OCI-LY3 (cell line): ENCODE measurements at regions not wholly inside any gene's neighbourhood (a gene's known extent, or its start where the extent isn't known, plus 50 kb on each side); places are given as distances from the start of the nearest gene placed in this dataset.

ENCODE experiments used
- H2AFZ ChIP-seq: fragments of 200-600, 300-600 bp; shearing (Covaris generic); 2 replicates; pipeline ENCODE4 v1.6.0; 2014; ENCODE audit warnings: antibody characterized with exemption, low read depth, low read length
- H3K27ac ChIP-seq: fragments of 200-600, 300-600 bp; sonication (generic); 2 replicates; pipeline ENCODE4 v1.5.1; 2014; ENCODE audit warnings: mild to moderate bottlenecking, low read length, moderate library complexity, mixed read lengths
- H3K27me3 ChIP-seq: fragments of 200-600, 300-600 bp; sonication (generic); 2 replicates; pipeline ENCODE4 v1.6.1; 2014; ENCODE audit warnings: low read depth, low read length, mixed read lengths
- H3K36me3 ChIP-seq: fragments of 200-600, 300-600 bp; sonication (generic); replicated peaks from 2 replicates; pipeline ENCODE3; 2014; ENCODE audit warnings: low read depth, low read length, mixed read lengths
- H3K4me1 ChIP-seq: fragments of 300-600, 200-600 bp; sonication (generic); 2 replicates; pipeline ENCODE4 v1.6.1; 2014; ENCODE audit warnings: low read length, mixed read lengths
- H3K4me2 ChIP-seq: fragments of 200-600, 300-600 bp; sonication (generic); 2 replicates; pipeline ENCODE4 v1.6.1; 2014; ENCODE audit warnings: low read length, mixed read lengths
- H3K4me3 ChIP-seq: fragments of 300-600, 200-600 bp; sonication (generic); 2 replicates; pipeline ENCODE4 v1.5.1; 2014; ENCODE audit warnings: antibody characterized with exemption, mild to moderate bottlenecking, low read length, moderate library complexity
- H3K79me2 ChIP-seq: fragments of 300-600, 200-600 bp; shearing (Covaris generic); 2 replicates; pipeline ENCODE4 v1.6.1; 2014; ENCODE audit warnings: mild to moderate bottlenecking, low read length, mixed read lengths
- H3K9ac ChIP-seq: fragments of 300-600, 200-600 bp; shearing (Covaris generic); 2 replicates; pipeline ENCODE4 v1.6.0; 2014; ENCODE audit warnings: mild to moderate bottlenecking, low read length, moderate library complexity
- H3K9me3 ChIP-seq: fragments of 200-600, 300-600 bp; shearing (Covaris generic); 2 replicates; pipeline ENCODE4 v1.6.1; 2014; ENCODE audit warnings: low read length, mixed read lengths; ENCODE audit not compliant: insufficient read depth
- H4K20me1 ChIP-seq: fragments of 200-600, 300-600 bp; sonication (generic); 2 replicates; pipeline ENCODE4 v1.6.1; 2016; ENCODE audit warnings: low read length, mixed read lengths; ENCODE audit not compliant: insufficient read depth
- EZH2phosphoT487 ChIP-seq: fragments of 200-600 bp; shearing (Covaris generic); IDR thresholded peaks from 2 replicates; pipeline ENCODE4 v1.6.1; 2018; ENCODE audit warnings: antibody characterized with exemption, mixed run types, low read depth
- TF ChIP-seq, protein P1 (sequence below): fragments of 200-600, 300-600 bp; sonication (generic); IDR thresholded peaks from 2 replicates; pipeline ENCODE4 v1.5.1; 2014; ENCODE audit warnings: antibody characterized with exemption, low read length, low read depth

GRCh38 chr3:157824281-157824680 lies 281.9 kb downstream of the SHOX2 start:
- Histone ChIP-seq H3K27ac (no peak overlapping the region), H3K4me1 (no peaks in the 10 kb centered on the region), H4K20me1 (no peaks in the 10 kb centered on the region), H3K36me3 (no peaks in the 10 kb centered on the region), H3K79me2 (no peaks in the 10 kb centered on the region), H2AFZ (no peak overlapping the region), H3K9ac (no peak overlapping the region), H3K9me3 (no peaks in the 10 kb centered on the region), H3K4me3 (no peak overlapping the region), H3K27me3 (no peaks in the 10 kb centered on the region), H3K4me2 (no peak overlapping the region)
- TF ChIP-seq, protein P1, sequence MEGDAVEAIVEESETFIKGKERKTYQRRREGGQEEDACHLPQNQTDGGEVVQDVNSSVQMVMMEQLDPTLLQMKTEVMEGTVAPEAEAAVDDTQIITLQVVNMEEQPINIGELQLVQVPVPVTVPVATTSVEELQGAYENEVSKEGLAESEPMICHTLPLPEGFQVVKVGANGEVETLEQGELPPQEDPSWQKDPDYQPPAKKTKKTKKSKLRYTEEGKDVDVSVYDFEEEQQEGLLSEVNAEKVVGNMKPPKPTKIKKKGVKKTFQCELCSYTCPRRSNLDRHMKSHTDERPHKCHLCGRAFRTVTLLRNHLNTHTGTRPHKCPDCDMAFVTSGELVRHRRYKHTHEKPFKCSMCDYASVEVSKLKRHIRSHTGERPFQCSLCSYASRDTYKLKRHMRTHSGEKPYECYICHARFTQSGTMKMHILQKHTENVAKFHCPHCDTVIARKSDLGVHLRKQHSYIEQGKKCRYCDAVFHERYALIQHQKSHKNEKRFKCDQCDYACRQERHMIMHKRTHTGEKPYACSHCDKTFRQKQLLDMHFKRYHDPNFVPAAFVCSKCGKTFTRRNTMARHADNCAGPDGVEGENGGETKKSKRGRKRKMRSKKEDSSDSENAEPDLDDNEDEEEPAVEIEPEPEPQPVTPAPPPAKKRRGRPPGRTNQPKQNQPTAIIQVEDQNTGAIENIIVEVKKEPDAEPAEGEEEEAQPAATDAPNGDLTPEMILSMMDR: no peak
- TF ChIP-seq EZH2phosphoT487: no peak

- H3K79me2 ChIP-seq: no peaks in the 10 kb centered on the region
- H3K4me3 ChIP-seq: no peak overlapping the region
- H3K4me1 ChIP-seq: no peaks in the 10 kb centered on the region
- no peak overlapping the region for H3K9ac ChIP-seq
- TF ChIP-seq, protein P1: no peak
- no peak for TF ChIP-seq EZH2phosphoT487
- H3K27ac ChIP-seq: no peak overlapping the region
- no peak overlapping the region for H2AFZ ChIP-seq
- no peak overlapping the region for H3K4me2 ChIP-seq
- H3K9me3 ChIP-seq: no peaks in the 10 kb centered on the region
- H3K27me3 ChIP-seq: no peaks in the 10 kb centered on the region
- H4K20me1 ChIP-seq: no peaks in the 10 kb centered on the region
- no peaks in the 10 kb centered on the region for H3K36me3 ChIP-seq
Measured at GRCh38 chr3:157823050-157823449, 283.2 kb downstream of the SHOX2 start.

DNA sequence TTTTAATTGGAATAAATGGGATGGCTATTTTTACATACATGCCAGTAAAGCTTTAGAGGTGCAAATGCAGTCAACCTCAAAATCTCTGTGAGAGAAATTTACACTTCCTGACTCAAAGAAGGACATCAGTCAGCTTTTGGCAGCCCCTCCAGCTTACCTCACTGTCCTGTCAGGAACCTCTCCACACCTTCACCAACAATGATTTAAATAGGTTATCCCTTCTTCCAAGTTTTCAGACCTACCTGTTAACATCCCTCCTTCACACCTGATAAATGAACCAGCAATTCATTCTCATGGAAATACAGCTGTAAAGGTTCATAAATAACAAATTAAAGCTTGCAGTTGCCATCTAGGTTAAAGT lies 286.1 kb downstream of the SHOX2 start:
- H3K4me3 ChIP-seq: no peak overlapping the region
- H4K20me1 ChIP-seq: no peaks in the 10 kb centered on the region
- H3K9me3 ChIP-seq: no peaks in the 10 kb centered on the region
- no peak overlapping the region for H3K4me2 ChIP-seq
- H3K27me3 ChIP-seq: no peaks in the 10 kb centered on the region
- H3K79me2 ChIP-seq: no peaks in the 10 kb centered on the region
- no peak for TF ChIP-seq EZH2phosphoT487
- TF ChIP-seq, protein P1: no peak
- no peaks in the 10 kb centered on the region for H3K36me3 ChIP-seq
- H3K4me1 ChIP-seq: no peaks in the 10 kb centered on the region
- no peak overlapping the region for H3K27ac ChIP-seq
- no peak overlapping the region for H2AFZ ChIP-seq
- no peak overlapping the region for H3K9ac ChIP-seq

GRCh38 chr3:157819270-157820156 lies 286.7 kb downstream of the SHOX2 start:
- Histone ChIP-seq H3K36me3 (no peaks in the 10 kb centered on the region), H3K79me2 (no peaks in the 10 kb centered on the region), H2AFZ (no peak overlapping the region), H4K20me1 (no peaks in the 10 kb centered on the region), H3K27ac (no peak overlapping the region), H3K4me1 (no peaks in the 10 kb centered on the region), H3K9ac (no peak overlapping the region), H3K4me2 (no peak overlapping the region), H3K4me3 (no peak overlapping the region), H3K27me3 (no peaks in the 10 kb centered on the region), H3K9me3 (no peaks in the 10 kb centered on the region)
- TF ChIP-seq, protein P1: no peak
- no peak for TF ChIP-seq EZH2phosphoT487
